NCI-H226 (cell line): ENCODE measurements at regions not wholly inside any gene's neighbourhood (a gene's known extent, or its start where the extent isn't known, plus 50 kb on each side); places are given as distances from the start of the nearest gene placed in this dataset.

ENCODE experiments used
- DNase-seq: peaks from one replicate; pipeline ENCODE4 v3.0.0-alpha.2; 2015

DNA sequence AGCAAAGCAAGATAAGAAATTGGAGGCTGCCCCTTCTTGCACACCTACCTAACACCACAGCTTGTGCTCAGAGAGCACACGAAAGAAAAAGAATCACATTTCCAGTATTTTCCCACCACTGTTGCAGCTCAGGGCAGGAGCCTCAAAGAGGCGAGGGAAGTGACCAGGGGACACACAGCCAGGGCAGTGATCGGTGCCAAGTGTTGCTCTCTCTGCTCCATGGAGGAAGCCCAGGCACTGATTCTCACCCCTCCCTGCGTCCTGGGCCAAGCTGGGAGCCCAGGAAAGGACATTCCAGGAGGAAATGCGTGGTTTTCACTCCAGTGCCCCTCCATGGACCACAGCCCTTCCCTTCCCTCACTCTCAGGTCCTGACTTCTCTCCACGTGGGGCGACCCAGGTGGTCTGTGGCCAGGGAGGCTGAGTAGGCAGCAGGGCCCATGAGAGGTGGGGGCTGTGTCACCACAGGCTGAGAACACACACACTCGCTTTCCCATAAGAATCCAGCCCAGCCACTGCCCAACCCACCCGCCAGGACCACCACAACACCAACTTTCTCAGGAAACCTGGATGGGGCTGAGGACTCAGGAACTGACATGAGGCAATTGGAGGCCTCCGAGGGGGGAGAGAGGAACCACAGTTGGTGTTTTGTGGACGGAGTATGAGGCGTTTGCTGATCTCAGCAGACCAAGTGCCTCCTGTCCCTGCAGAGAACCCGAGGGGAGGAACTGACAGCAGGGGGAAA, 81.7 kb upstream of the MAFB start:
- no peak for DNase-seq

DNA sequence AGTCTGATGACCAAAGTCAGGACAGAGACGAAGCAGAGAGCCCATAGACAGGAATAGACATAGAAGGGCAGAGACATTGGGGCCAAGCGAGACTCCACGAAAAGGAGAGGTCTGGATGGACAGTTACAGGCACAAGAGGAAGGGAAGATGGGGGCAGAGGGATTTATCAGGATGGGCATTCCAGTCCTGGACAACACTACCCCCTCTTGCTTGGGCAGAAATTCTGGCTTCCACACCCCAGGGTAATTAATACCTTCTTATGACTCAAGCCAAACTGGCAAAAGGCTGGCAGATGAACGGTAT, 82.2 kb upstream of the MAFB start:
- DNase-seq: no peak

DNA sequence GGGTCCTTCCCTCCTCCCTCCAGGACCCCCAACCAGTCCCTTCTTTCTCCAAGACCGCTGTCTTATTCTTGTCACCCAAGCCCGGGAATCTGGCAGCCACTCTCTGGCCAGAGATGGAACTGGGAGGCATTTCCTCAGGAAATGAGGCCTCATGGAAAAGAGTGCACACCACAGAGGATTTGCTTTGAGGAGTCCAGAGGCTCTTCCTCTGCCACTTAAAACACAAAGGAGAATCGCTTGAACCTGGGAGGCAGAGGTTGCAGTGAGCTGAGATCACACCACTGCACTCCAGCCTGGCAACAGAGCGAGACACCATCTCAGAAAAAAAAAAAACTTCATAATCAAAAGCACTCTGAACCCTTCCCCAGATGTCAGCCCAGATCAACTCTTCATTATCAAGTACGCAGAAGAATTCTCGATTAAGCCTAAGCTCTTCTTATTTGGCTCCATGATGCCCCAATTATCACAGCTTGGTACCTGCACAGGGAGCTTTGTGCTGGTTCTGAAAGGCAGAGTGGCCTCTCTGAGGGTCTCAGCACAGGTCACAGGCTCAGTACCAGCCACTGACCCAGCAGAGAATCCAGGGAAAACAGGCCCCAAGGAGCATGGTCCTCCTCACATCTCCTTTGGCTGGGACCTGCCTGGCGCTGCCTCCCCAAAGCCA, 82.9 kb upstream of the MAFB start:
- no peak for DNase-seq

DNA sequence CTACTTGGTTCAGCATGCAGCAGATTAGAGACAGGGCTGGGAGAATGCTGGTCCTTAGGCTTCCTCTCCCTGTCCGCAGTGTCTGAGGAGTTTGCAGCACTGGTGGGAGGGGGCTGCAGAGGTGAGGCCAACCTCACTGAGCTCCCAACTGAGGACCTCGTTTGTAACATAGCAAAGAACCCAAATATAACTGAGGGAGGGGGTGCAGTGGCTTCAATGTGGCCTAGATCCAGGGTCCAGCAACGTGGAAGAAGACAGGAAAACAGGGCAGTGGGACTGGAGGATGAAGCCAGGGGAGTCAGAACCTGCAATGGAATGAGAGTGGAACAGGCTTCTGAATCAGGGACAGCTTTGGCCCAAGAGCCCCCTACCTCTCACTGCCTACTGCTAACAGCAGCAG, 84.3 kb upstream of the MAFB start:
- no peak for DNase-seq

DNA sequence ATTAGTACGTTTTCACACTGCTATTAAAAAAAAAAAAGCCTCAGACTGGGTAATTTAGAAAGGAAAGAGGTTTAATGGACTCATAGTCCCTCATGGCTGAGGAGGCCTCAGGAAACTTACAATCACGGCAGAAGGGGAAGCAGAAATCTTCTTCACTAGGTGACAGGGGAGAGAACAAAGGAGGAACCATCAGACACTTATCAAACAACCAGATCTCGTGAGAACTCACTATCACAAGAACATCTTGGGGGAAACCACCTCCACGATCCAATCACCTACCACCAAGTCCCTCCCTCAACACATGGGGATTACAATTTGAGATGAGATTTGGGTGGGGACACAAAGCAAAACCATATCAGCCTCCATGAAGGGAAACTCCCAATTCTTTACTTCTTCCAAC, 85.2 kb upstream of the MAFB start:
- no peak for DNase-seq

DNA sequence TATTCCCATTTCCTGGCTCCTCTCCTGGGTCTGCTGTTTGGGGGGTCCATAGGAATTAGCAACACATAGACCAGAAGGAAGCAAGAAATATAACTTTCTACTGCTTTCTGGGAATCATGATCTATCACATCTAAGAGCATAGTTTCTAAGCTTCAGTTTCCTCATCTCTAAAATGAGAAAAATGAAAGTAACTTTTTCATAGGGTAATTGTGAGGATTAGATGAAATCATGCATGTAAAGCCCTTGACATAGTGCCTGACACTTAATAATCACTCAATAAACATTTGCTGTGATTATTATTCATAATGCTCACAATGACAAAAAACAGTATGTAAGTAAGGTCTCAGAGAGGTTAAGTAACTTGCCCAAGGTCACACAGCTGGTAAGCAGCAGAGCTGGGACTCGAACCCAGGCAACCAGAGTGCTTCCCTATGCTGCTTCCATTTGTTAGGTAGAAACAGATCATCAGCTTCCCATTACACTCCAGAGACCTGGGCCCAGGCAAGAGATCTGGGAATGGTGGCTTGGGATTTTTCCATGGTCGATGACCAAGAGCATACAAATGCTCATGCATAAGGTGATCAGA, 86.6 kb upstream of the MAFB start:
- no peak for DNase-seq

DNA sequence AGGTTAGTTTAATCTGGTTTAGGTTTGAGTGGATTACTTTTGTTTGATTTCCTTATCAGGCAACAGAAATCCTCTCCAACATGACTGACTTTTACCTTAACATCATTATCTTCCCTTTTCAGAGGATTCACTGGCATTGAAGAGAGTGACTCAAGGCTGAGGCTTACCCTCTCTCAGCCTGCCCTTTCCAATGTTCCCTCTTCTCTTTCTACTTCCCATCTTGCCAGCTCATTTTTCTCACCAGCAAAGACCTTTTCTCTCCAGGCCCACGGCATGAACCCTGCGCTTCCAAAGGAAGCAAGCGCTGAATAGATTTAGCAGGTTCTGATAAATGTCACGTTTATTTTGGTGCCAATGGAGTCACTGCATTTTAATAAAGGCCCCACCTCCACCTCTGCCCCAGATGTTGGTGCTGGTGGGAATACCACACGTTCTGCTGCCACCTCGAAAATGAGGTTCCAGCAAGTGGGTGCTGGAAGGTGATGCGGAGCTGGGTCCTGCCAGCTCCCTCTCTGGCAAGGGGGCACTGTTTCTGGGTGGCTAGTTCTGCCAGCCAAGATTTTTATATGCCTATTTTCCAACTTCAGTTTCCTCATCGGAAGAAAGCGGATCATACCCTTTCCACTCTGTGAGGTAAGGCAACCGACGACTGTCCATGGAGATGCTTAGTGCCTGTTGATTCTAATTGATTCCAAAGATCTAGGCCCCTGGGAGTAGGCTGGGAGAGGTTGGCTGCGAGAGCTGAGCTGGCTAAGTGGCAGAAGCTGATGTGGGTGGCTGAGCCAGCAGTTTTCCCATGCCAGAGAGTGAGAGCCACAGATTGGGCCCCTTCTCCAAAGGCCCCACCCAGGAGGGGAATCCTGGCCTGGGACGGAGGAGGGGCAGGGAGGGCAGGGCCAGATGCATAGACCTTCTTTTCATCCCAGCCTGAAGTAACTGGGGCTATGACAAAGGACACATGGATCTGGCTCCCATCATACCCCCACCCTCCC, 87.7 kb upstream of the MAFB start:
- no peak for DNase-seq

DNA sequence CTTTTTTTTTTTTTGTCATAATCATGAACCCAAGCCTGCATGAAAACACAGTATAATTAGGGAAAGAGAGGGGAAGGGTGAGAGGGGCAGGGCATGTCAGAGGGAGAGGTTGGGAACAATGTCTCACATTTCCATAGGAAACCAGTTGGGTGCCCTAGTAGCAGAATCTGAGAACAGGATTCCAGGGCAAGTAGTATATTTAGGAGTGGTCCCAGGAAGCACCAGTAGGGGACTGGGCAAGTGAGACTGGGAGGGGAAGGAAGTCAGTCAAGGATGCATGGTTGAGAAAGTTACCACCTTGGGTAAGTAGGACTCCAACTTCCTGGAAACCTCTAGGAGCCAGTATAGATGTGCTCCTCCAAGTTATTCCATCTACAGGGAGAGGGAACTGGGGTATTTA, 88.6 kb upstream of the MAFB start:
- DNase-seq: no peak

DNA sequence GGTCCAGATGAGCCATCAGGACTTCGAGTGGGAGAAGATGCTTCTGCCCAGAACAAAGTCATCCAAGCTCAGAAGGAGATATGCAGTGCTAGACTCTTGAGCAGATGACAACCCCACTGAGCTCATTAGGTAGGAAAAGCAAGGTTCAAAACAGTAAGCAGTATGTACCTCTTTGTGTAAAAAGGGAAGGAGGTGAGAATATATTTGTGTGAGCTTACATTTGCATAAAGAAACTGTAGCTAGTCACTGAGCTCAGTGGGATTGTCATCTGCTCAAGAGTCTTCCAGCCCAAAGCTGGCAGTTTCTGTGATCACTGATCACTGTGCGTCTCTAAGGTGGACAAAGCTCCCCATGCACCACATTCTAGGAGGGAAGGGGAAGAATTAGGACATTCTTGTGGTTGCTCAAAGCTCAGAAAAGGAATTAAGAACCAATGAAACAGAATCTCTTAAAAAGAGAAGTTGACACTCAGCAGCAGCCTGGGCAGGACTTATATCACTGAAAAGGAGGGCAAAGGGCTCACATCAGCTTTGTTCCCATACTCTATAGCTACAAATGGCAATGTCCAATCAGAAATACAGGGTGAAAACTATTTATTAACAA, 90.0 kb upstream of the MAFB start:
- no peak for DNase-seq

DNA sequence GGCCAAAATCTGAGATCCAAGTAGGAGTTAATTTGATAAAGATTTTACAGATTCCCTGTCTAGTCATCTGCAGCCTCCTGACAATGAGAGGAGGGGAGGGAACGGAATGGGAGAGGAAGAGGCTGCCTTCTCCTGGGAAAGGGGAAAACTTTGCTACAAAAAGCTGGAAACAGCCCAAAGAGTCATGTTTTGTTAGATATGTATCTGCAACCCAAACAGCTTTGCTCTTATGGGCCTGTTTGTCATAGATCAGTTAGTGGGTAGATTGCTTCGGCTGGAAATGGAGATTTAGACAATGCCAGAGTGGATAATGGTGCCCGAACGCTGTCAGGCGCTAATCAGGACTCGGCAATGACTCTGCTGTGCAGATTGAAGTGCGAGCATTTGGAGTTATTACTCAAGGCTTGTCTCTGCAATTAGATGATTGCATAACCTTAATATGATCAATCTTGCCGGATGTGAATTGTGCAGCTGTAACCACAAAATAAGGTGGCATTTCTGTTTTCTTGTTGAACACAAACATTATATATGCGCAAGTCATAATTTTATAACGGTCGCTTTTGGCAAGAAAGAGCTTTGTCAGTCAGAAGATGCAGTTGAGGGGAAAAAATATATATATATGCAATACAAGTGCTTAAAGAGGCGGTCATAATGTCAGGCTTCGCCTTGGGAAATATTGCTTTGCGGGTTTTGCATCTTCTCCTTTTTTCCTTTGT, 92.4 kb upstream of the MAFB start:
- no peak for DNase-seq

DNA sequence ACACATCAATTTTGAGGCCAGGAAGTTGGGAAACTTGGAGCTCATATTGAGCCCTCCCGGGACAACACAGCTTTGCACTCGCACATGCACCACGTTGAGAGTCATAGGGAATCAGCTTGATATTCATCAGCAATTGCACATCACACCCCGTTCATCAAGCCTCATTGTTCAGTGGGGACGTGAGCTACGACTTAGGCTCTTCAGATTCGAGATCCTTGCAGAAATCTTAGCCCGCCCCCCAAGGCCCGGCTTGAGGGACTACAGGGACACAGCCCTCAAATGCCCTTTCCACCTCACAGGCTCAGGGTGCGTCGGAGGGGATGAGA, 93.0 kb upstream of the MAFB start:
- DNase-seq: no peak

DNA sequence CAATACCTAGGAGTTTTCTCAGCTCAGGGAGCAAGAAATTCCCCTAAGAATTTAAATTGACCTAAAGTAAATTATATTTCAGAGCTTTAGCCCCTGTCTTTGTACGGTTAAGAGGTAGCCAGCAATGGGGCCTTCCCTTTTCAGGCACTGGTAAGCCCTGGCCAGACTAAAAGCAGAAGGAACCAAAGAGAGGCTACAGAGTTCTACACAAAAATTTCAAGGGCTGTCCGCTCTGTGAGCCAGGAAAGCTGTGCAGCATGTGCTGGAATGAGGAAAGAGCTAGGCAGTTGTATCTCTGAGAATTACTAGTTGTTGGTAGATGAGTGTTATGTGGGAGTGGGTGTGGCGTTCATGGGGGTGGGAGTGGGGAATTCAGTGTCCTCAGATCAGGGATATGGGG, 96.3 kb upstream of the MAFB start:
- no peak for DNase-seq

DNA sequence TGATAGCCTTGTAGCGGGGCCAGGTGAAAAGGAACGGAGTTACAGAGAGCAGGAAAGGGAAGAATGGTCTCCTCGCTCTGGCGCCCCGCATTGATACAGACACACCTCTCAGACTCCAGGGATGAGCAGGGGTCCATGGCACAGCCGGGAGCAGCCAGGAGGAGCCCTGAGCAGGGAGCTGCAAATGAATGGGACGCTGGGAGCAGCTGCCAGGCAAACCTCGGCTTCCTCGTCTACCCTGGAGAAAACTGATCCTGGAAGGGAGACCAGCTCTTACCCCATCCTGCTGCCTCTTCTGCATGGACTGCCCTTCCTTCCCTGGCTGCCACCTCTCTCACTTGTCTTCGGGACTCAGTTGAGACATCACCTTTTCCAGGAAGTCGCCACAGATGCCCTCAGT, 97.3 kb upstream of the MAFB start:
- no peak for DNase-seq

DNA sequence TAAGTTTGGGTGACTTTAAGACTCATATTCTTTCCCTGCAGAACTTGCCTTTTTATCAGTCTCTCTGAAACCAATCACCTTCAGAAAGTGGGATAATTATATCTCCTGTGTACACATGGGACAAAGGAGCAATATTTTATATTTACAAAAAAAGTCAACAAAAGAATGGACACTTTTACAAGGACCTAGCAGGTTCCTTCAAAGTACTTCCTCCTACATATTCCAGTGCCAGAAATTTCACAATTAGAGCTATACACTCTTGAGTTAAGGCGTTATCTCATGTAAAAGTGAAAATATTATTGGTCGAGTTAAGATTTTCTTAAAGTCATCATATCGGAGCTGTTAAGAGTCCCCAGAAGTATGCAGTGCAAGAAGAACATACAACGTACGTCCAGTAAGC, 98.9 kb upstream of the MAFB start:
- DNase-seq: no peak

DNA sequence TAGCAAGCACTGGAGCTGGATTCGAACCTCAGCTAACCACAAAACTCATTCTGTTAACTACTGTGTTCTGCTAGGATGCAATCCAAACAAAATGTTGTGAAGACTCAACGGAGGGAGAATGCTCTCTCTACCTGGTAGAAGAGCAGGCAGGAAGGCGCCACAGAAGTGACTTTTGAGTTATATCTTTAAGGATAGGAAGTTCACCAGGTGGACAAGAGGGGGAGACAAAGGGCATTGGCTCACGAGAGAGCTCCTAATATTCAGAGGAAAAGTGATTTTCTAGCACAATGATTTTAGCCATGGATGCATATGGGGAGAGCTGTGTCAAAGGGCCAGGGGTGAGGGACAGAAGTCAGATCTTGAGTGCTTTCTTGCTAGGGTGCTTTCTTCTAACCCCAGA, 108.4 kb upstream of the MAFB start:
- no peak for DNase-seq

DNA sequence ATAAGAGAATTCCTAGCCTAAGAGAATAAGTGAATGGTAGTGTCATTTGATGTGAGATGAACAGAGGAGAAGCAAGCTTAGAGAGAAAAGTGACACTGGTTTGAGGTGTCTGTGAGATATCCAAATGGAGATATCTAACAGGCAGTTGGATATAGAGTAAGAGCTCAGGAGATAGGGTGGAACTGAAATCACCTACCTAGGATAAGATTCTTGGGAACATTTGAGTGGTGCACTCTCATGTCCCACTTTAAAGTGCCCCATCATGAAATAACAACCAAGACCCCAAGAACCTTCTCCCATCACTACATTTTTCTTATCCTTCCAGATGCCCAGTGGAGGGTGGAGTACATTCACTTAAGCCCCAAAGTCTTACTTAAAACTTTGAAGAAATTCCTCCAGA, 109.0 kb upstream of the MAFB start:
- no peak for DNase-seq

DNA sequence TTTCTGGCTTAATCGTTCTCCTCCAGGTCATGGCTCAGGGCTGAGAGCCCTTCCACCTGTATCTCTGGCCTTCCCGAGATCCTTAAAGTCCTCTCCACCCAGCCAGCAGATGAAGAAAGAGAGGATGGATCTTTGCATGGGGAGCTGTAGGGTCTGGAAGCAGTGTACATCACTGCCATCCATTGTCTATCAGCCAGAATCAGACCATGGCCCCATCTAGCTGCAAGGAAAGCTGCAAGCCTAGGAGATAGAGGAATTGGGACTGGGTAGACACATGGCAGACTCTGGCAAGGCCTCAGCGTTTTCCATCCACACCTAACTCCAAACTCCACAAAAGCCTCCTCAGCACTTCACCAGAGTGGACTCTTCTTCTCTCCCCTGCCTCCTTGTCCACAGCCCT, 113.8 kb upstream of the MAFB start:
- no peak for DNase-seq

DNA sequence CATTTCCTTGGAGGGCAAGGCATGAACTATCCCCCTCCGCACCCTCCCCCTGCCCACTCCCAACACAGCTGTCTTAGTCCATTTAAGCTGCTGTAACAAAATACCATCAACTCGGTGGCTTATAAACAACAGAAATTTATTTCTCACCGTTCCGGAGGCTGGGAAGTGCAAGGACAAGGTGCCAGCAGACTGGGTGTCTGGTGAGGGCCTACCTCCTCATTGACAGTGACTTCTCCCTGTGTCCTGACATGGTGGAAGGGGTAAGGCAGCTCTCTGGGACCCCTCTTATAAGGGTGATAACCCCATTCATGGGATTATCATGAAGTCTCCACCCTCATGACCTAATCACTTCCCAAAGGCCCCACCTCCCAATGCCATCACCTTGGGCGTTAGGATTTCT, 114.3 kb upstream of the MAFB start:
- no peak for DNase-seq

DNA sequence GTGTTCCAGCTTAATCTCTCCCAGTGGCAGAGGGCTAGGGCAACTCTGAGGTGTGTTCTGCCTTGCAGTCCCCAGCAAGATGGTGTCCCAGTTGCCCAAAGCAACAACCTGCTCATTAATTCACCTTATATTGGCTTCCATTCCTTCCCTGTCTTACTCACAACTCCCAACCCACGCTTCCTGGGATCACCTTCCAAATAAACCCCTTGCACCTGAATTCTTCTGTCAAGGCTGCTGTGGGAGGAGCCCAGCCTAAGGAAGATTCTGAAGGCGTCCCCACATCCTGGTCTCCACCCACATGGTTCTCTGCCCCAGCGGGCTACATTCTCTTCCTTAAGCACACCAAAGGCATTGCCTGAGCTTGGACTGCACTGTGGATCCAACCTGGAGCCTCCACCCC, 116.6 kb upstream of the MAFB start:
- DNase-seq: no peak

DNA sequence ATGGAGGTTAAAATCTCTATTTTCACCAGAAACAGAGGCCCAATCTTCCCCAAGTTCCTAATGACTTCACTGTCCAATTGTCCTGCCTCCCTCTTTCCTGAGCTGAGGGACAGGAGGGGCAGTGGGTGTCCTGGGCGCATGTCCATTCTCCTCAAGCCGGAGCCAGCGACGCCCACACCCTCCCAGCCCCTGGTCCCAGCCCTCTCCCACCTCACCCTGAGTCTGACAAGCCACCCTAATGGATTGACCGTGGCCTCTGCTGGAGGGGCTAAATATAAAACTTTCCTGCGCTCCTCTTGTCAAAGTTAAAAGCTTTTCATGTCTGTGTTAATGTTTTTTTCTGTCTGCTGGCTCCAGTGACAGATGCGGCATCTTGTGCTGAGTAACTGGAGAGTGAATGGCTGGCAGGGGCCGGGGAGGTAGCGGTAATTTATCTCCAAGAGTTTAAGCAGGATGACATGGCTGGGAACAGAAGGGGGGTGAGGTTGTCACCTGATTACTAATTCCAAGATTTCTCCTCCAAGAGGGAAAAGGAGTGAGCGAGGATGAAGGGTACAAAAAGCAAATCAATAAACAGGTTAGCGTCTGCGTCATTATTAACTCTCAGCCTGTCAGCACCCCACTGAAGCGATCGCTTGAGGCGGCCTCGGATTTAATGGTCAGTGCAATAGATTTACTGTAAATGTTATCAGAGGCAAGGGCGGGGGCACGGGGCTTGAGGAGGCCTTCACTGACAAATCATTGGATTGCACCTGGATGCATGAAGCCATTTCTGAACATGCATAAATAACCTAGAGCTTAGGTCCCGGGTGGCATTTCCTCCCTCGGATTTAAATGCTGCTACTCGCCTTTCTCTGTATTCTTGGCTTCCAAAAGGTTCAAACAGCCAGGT, 118.1 kb upstream of the MAFB start:
- no peak for DNase-seq

DNA sequence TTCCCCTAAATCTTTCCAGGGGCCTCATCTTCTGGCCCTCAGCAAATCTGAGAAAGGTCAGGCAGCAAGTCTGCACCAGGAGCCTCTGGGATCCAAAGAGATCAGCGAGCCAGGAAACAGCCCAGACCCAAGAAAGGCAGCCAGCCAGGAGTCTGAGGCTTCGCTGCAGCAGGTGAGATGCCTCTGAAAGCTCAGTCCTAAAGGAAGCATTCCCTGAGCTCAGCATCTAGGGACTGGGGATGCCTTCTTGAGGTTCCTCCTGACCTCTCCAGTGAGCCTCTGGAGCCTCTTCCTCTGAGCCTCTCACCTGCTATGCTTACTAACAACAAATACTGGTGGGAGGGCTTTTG, 118.8 kb upstream of the MAFB start:
- DNase-seq: no peak

DNA sequence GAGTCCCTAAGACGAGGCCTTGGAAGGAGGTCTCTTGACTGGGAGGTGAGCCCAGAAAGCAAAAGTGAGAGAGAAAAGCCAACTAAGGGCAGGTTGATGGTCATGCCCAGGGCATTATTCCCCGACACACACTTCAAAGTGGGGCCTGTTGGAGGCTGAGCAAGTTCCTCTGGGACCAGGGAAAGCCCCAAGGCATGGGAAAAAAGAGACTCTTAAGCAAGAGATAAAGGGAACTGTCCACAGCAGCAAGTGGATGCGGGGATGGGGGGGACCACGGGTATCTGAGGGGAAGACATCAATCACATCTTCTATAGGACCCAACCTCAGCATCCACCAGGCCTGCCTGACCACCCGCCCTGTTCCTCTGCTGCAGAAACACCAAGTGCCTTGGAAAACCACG, 119.9 kb upstream of the MAFB start:
- no peak for DNase-seq
